Activated CD4-positive, alpha-beta T cell treated with anti-CD3 and anti-CD28 coated beads, Interleukin-2, amount 10 ng/mL, durations not matched to agents 24 days and 14 days (primary cell): ENCODE measurements at regions not wholly inside any gene's neighbourhood (a gene's known extent, or its start where the extent isn't known, plus 50 kb on each side); places are given as distances from the start of the nearest gene placed in this dataset.
"Not testable (repeated sequence)": the region's sequence is repeated elsewhere in the genome, so short reads cannot be mapped to it uniquely, and the experiment has no call there.

Source experiments
- DNase-seq: peaks from one replicate; pipeline ENCODE4 v3.0.0; 2022
- H3K27ac Mint-ChIP-seq: one replicate; pipeline ENCODE4 v1.8.0; 2022; ENCODE audit warnings: mild to moderate bottlenecking, mixed read lengths
- H3K27me3 Mint-ChIP-seq: one replicate; pipeline ENCODE4 v1.8.0; 2022; ENCODE audit warnings: mixed read lengths
- H3K36me3 Mint-ChIP-seq: one replicate; pipeline ENCODE4 v1.8.0; 2022; ENCODE audit warnings: low read depth, mild to moderate bottlenecking, mixed read lengths
- H3K4me1 Mint-ChIP-seq: one replicate; pipeline ENCODE4 v1.8.0; 2021; ENCODE audit warnings: mixed read lengths
- H3K4me3 Mint-ChIP-seq: one replicate; pipeline ENCODE4 v1.8.0; 2022; ENCODE audit warnings: mild to moderate bottlenecking, moderate library complexity, mixed read lengths
- H3K9me3 Mint-ChIP-seq: one replicate; pipeline ENCODE4 v1.8.0; 2021; ENCODE audit warnings: mixed read lengths
- intact Hi-C: fragments of 100-400 bp; cut with micrococcal nuclease; formaldehyde crosslinking; loops from one replicate; pipeline ENCODE4 v1.15.1; 2023

GRCh38 chr5:135260108-135260507 is 138.9 kb downstream of the MACROH2A1 start:
- H3K9me3 Mint-ChIP-seq, intact Hi-C loops, H3K4me3 Mint-ChIP-seq, H3K27ac Mint-ChIP-seq, H3K4me1 Mint-ChIP-seq, H3K36me3 Mint-ChIP-seq: not testable (repeated sequence)
- peaks cover 40% of the 10 kb centered on the region for H3K27me3 Mint-ChIP-seq
- DNase-seq, result peak; percentile 7

- H3K4me3 Mint-ChIP-seq, result no peak overlapping the region
- intact Hi-C loops, result no loop called here
- H3K27ac Mint-ChIP-seq, result no peak overlapping the region
- peaks cover 28% of the 10 kb centered on the region for H3K27me3 Mint-ChIP-seq
- no peaks in the 10 kb centered on the region for H3K36me3 Mint-ChIP-seq
- DNase-seq, result peak; percentile 31
- no peaks in the 10 kb centered on the region for H3K4me1 Mint-ChIP-seq
- peaks cover 3% of the 10 kb centered on the region for H3K9me3 Mint-ChIP-seq
These were observed 143.4 kb downstream of the MACROH2A1 start for GRCh38 chr5:135255461-135256178.

- no peaks in the 10 kb centered on the region for H3K4me1 Mint-ChIP-seq
- no peaks in the 10 kb centered on the region for H3K36me3 Mint-ChIP-seq
- H3K27ac Mint-ChIP-seq, result no peak overlapping the region
- H3K27me3 Mint-ChIP-seq, result peaks cover 17% of the 10 kb centered on the region
- H3K9me3 Mint-ChIP-seq, result no peaks in the 10 kb centered on the region
- intact Hi-C loops, result no loop called here
- DNase-seq, result peak; percentile 34
- no peak overlapping the region for H3K4me3 Mint-ChIP-seq
These were observed 144.8 kb downstream of the MACROH2A1 start for GRCh38 chr5:135254183-135254582.

GRCh38 chr5:135253601-135254178 is 145.3 kb downstream of the MACROH2A1 start:
- Mint-ChIP-seq H3K36me3 (no peaks in the 10 kb centered on the region), H3K27ac (no peak overlapping the region), H3K9me3 (no peaks in the 10 kb centered on the region), H3K4me1 (peaks cover 1% of the 10 kb centered on the region), H3K27me3 (peaks cover 16% of the 10 kb centered on the region), H3K4me3 (no peak overlapping the region)
- DNase-seq, result no peak
- intact Hi-C loops, result no loop called here

GRCh38 chr5:135251093-135251492 is 147.9 kb downstream of the MACROH2A1 start:
- no peaks in the 10 kb centered on the region for H3K9me3 Mint-ChIP-seq
- H3K36me3 Mint-ChIP-seq, result no peaks in the 10 kb centered on the region
- H3K27ac Mint-ChIP-seq, result no peak overlapping the region
- no peak overlapping the region for H3K4me3 Mint-ChIP-seq
- peaks cover 3% of the 10 kb centered on the region for H3K27me3 Mint-ChIP-seq
- intact Hi-C loops, result no loop called here
- H3K4me1 Mint-ChIP-seq, result peaks cover 2% of the 10 kb centered on the region
- no peak for DNase-seq

- H3K4me1 Mint-ChIP-seq, result peaks cover 4% of the 10 kb centered on the region
- H3K27me3 Mint-ChIP-seq, result peaks cover 3% of the 10 kb centered on the region
- no peak overlapping the region for H3K4me3 Mint-ChIP-seq
- no peak for DNase-seq
- intact Hi-C loops, result no loop called here
- H3K9me3 Mint-ChIP-seq, result no peaks in the 10 kb centered on the region
- H3K36me3 Mint-ChIP-seq, result no peaks in the 10 kb centered on the region
- no peak overlapping the region for H3K27ac Mint-ChIP-seq
These were observed 148.4 kb downstream of the MACROH2A1 start for GRCh38 chr5:135250671-135251070.

GRCh38 chr5:135249658-135250057 is 149.4 kb downstream of the MACROH2A1 start:
- Mint-ChIP-seq H3K27me3 (no peaks in the 10 kb centered on the region), H3K36me3 (no peaks in the 10 kb centered on the region), H3K9me3 (no peaks in the 10 kb centered on the region), H3K4me3 (no peak overlapping the region), H3K4me1 (peaks cover 4% of the 10 kb centered on the region), H3K27ac (no peak overlapping the region)
- DNase-seq, result no peak
- intact Hi-C loops, result no loop called here

GRCh38 chr5:135248801-135249231 is 150.2 kb downstream of the MACROH2A1 start:
- Mint-ChIP-seq H3K9me3 (no peaks in the 10 kb centered on the region), H3K27me3 (no peaks in the 10 kb centered on the region), H3K27ac (no peak overlapping the region), H3K36me3 (no peaks in the 10 kb centered on the region), H3K4me1 (peaks cover 4% of the 10 kb centered on the region), H3K4me3 (no peak overlapping the region)
- intact Hi-C loops, result no loop called here
- DNase-seq, result no peak

- Mint-ChIP-seq H3K4me3 (no peak overlapping the region), H3K27me3 (no peaks in the 10 kb centered on the region), H3K27ac (no peak overlapping the region), H3K36me3 (no peaks in the 10 kb centered on the region), H3K9me3 (no peaks in the 10 kb centered on the region), H3K4me1 (peaks cover 4% of the 10 kb centered on the region)
- intact Hi-C loops, result no loop called here
- no peak for DNase-seq
These were observed 151.9 kb downstream of the MACROH2A1 start for GRCh38 chr5:135246923-135247795.

GRCh38 chr5:135246605-135246922 is 152.5 kb downstream of the MACROH2A1 start:
- DNase-seq, result no peak
- Mint-ChIP-seq H3K4me1 (peaks cover 4% of the 10 kb centered on the region), H3K27me3 (no peaks in the 10 kb centered on the region), H3K36me3 (no peaks in the 10 kb centered on the region), H3K9me3 (no peaks in the 10 kb centered on the region), H3K27ac (no peak overlapping the region), H3K4me3 (no peak overlapping the region)
- intact Hi-C loops, result no loop called here

GRCh38 chr5:135245521-135246499 is 153.2 kb downstream of the MACROH2A1 start:
- Mint-ChIP-seq H3K4me1 (peaks cover 4% of the 10 kb centered on the region), H3K36me3 (no peaks in the 10 kb centered on the region)

GRCh38 chr5:135244620-135245021 is 154.4 kb downstream of the MACROH2A1 start:
- DNase-seq, result no peak
- Mint-ChIP-seq H3K27ac (no peak overlapping the region), H3K9me3 (no peaks in the 10 kb centered on the region), H3K4me3 (no peak overlapping the region), H3K27me3 (no peaks in the 10 kb centered on the region), H3K36me3 (no peaks in the 10 kb centered on the region), H3K4me1 (peaks cover 4% of the 10 kb centered on the region)
- intact Hi-C loops, result no loop called here

More at GRCh38 chr5:135245521-135246499, 153.2 kb downstream of the MACROH2A1 start:
- Mint-ChIP-seq H3K4me3 (no peak overlapping the region), H3K27me3 (no peaks in the 10 kb centered on the region), H3K27ac (no peak overlapping the region), H3K9me3 (no peaks in the 10 kb centered on the region)
- no peak for DNase-seq
- intact Hi-C loops, result no loop called here

GRCh38 chr5:135243556-135244285 is 155.3 kb downstream of the MACROH2A1 start:
- Mint-ChIP-seq H3K4me1 (peaks cover 3% of the 10 kb centered on the region), H3K9me3 (no peaks in the 10 kb centered on the region), H3K36me3 (no peaks in the 10 kb centered on the region), H3K27me3 (no peaks in the 10 kb centered on the region), H3K4me3 (no peak overlapping the region), H3K27ac (no peak overlapping the region)
- intact Hi-C loops, result no loop called here
- no peak for DNase-seq
